MM.1S (cell line): ENCODE measurements at regions not wholly inside any gene's neighbourhood (a gene's known extent, or its start where the extent isn't known, plus 50 kb on each side); places are given as distances from the start of the nearest gene placed in this dataset.

Source experiments
- DNase-seq: peaks from one replicate; pipeline ENCODE4 v3.0.0-alpha.2; 2015
- H2AFZ ChIP-seq: fragments of 300-600 bp; sonication (generic); 2 replicates; pipeline ENCODE4 v1.6.0; 2016; ENCODE audit warnings: antibody characterized with exemption, low read length
- H3F3A ChIP-seq: fragments of 300-600 bp; sonication (generic); 2 replicates; pipeline ENCODE4 v1.6.1; 2016; ENCODE audit warnings: mild to moderate bottlenecking, antibody characterized with exemption, low read length, moderate library complexity, mixed read lengths; ENCODE audit not compliant: insufficient read depth
- H3K27ac ChIP-seq: fragments of 300-600 bp; sonication (generic); 2 replicates; pipeline ENCODE4 v1.5.1; 2016; ENCODE audit warnings: mild to moderate bottlenecking, low read length
- H3K27me3 ChIP-seq: fragments of 300-600 bp; sonication (generic); replicated peaks from 2 replicates; pipeline ENCODE4 v1.6.0; 2016; ENCODE audit warnings: low read length; ENCODE audit not compliant: insufficient read depth
- H3K36me3 ChIP-seq: fragments of 300-600 bp; sonication (generic); replicated peaks from 2 replicates; pipeline ENCODE4 v1.6.1; 2016; ENCODE audit warnings: mild to moderate bottlenecking, low read length, mixed read lengths; ENCODE audit not compliant: insufficient read depth
- H3K4me1 ChIP-seq: fragments of 300-600 bp; sonication (generic); 2 replicates; pipeline ENCODE4 v1.6.1; 2016; ENCODE audit warnings: low read length, mixed read lengths
- H3K4me2 ChIP-seq: fragments of 300-600 bp; sonication (generic); 2 replicates; pipeline ENCODE4 v1.6.0; 2016; ENCODE audit warnings: low read depth, low read length
- H3K4me3 ChIP-seq: fragments of 300-600 bp; sonication (generic); 2 replicates; pipeline ENCODE4 v1.5.1; 2016; ENCODE audit warnings: low read length, mixed read lengths
- H3K79me2 ChIP-seq: fragments of 300-600 bp; sonication (generic); 2 replicates; pipeline ENCODE4 v1.6.1; 2016; ENCODE audit warnings: mixed run types, low read length, mixed read lengths
- H3K9ac ChIP-seq: fragments of 300-600 bp; sonication (generic); 2 replicates; pipeline ENCODE4 v1.6.1; 2016; ENCODE audit warnings: low read length, mixed read lengths
- H3K9me2 ChIP-seq: fragments of 300-600 bp; sonication (generic); replicated peaks from 2 replicates; pipeline ENCODE4 v1.6.1; 2016; ENCODE audit warnings: mild to moderate bottlenecking, low read length, mixed read lengths; ENCODE audit not compliant: insufficient read depth
- H3K9me3 ChIP-seq: fragments of 300-600 bp; sonication (generic); replicated peaks from 2 replicates; pipeline ENCODE4 v1.6.1; 2016; ENCODE audit warnings: mild to moderate bottlenecking, low read length, mixed read lengths; ENCODE audit not compliant: insufficient read depth
- H4K20me1 ChIP-seq: fragments of 300-600 bp; sonication (generic); 2 replicates; pipeline ENCODE4 v1.6.1; 2016; ENCODE audit warnings: mild to moderate bottlenecking, low read length, moderate library complexity, mixed read lengths; ENCODE audit not compliant: insufficient read depth
- CTCF ChIP-seq: fragments of 300-600 bp; sonication (generic); IDR thresholded peaks from 2 replicates; pipeline ENCODE4 v1.5.1; 2016; ENCODE audit warnings: antibody characterized with exemption, low read length, mixed read lengths
- EZH2 ChIP-seq: fragments of 300-600 bp; sonication (generic); optimal IDR thresholded peaks from 2 replicates; pipeline ENCODE3; 2017; ENCODE audit warnings: low read depth, mild to moderate bottlenecking, antibody characterized with exemption, low read length, mixed read lengths
- EZH2phosphoT487 ChIP-seq: fragments of 300-600 bp; sonication (generic); IDR thresholded peaks from 2 replicates; pipeline ENCODE4 v1.6.1; 2018; ENCODE audit warnings: antibody characterized with exemption, low read length

GRCh38 chr4:135244056-135244455 is 1042.5 kb upstream of the PABPC4L start:
- Histone ChIP-seq H3K36me3 (no peaks in the 10 kb centered on the region), H2AFZ (no peak overlapping the region), H3K4me3 (no peak overlapping the region), H4K20me1 (no peaks in the 10 kb centered on the region), H3K27me3 (no peaks in the 10 kb centered on the region), H3K4me1 (no peaks in the 10 kb centered on the region), H3K79me2 (no peaks in the 10 kb centered on the region), H3K9me3 (no peaks in the 10 kb centered on the region), H3K27ac (no peak overlapping the region), H3K9me2 (no peaks in the 10 kb centered on the region), H3K4me2 (no peak overlapping the region), H3F3A (no peaks in the 10 kb centered on the region), H3K9ac (no peak overlapping the region)
- no peak for TF ChIP-seq CTCF
- TF ChIP-seq EZH2phosphoT487 = no peak
- TF ChIP-seq EZH2 = no peak
- DNase-seq = no peak

- H3K9me2 ChIP-seq = no peaks in the 10 kb centered on the region
- DNase-seq = no peak
- no peaks in the 10 kb centered on the region for H3K27me3 ChIP-seq
Observed at GRCh38 chr4:135240796-135241195, 1039.2 kb upstream of the PABPC4L start.

GRCh38 chr4:135239964-135240363 is 1038.4 kb upstream of the PABPC4L start:
- DNase-seq = no peak
- H3K27ac ChIP-seq = no peak overlapping the region
- H3K4me1 ChIP-seq = no peaks in the 10 kb centered on the region
- H2AFZ ChIP-seq = no peak overlapping the region
- no peak overlapping the region for H3K4me2 ChIP-seq
- H3K9me2 ChIP-seq = no peaks in the 10 kb centered on the region
- no peak for TF ChIP-seq EZH2phosphoT487
- TF ChIP-seq CTCF = no peak
- no peak for TF ChIP-seq EZH2
- H3K36me3 ChIP-seq = no peaks in the 10 kb centered on the region
- H3K79me2 ChIP-seq = no peaks in the 10 kb centered on the region
- H3K9me3 ChIP-seq = no peaks in the 10 kb centered on the region
- H4K20me1 ChIP-seq = no peaks in the 10 kb centered on the region
- no peaks in the 10 kb centered on the region for H3K27me3 ChIP-seq
- H3K4me3 ChIP-seq = no peak overlapping the region
- no peak overlapping the region for H3K9ac ChIP-seq
- H3F3A ChIP-seq = no peaks in the 10 kb centered on the region

More at GRCh38 chr4:135240796-135241195, 1039.2 kb upstream of the PABPC4L start:
- no peak for TF ChIP-seq EZH2phosphoT487
- TF ChIP-seq CTCF = no peak
- TF ChIP-seq EZH2 = no peak
- Histone ChIP-seq H3K9ac (no peak overlapping the region), H4K20me1 (no peaks in the 10 kb centered on the region), H3K9me3 (no peaks in the 10 kb centered on the region), H3K36me3 (no peaks in the 10 kb centered on the region), H3K4me3 (no peak overlapping the region), H3K79me2 (no peaks in the 10 kb centered on the region), H2AFZ (no peak overlapping the region), H3K27ac (no peak overlapping the region), H3F3A (no peaks in the 10 kb centered on the region), H3K4me2 (no peak overlapping the region), H3K4me1 (no peaks in the 10 kb centered on the region)
